IMR-90 (cell line): ENCODE measurements at regions not wholly inside any gene's neighbourhood (a gene's known extent, or its start where the extent isn't known, plus 50 kb on each side); places are given as distances from the start of the nearest gene placed in this dataset.
"Not testable (repeated sequence)": the region's sequence is repeated elsewhere in the genome, so short reads cannot be mapped to it uniquely, and the experiment has no call there.

Experiments used
- ATAC-seq: fragments of 200-7000 bp; cut with Tn5 transposase; 2 replicates; pipeline ENCODE4 v1.9.1; 2020; ENCODE audit warnings: low read depth, mild to moderate bottlenecking, moderate library complexity
- BruUV-seq: library from RNA; stranded (reverse); fragments of 400-500 nt; replicated peaks from 2 replicates; lab custom pipeline; 2021; lab: Mats Ljungman, UMichigan
- CTCF ChIA-PET: fragments of 300-600 bp; formaldehyde crosslinking; extraction: SDS; loops from one replicate; lab custom pipeline; 2021; ENCODE audit warnings: antibody characterized with exemption; lab: Yijun Ruan, JAX
- POLR2A ChIA-PET: fragments of 300-600 bp; sonication (Branson Sonifier 250); formaldehyde crosslinking; loops from one replicate; lab custom pipeline; 2022; ENCODE audit warnings: antibody characterized with exemption; ENCODE audit not compliant: unreplicated experiment; lab: Charles Lee
- DNase-seq: peaks from one replicate; pipeline ENCODE4 v3.0.0; 2013
- H2AFZ ChIP-seq: replicated peaks from 2 replicates; pipeline ENCODE3; 2013; ENCODE audit warnings: low read length, mild to moderate bottlenecking; ENCODE audit not compliant: poor library complexity
- H2AK5ac ChIP-seq: 2 replicates; pipeline ENCODE4 v1.6.1; 2013; ENCODE audit warnings: low read depth, low read length, inconsistent platforms
- H2AK9ac ChIP-seq: replicated peaks from 2 replicates; pipeline ENCODE3; 2013; ENCODE audit warnings: mild to moderate bottlenecking, low read depth, low read length, moderate library complexity; ENCODE audit not compliant: poor library complexity
- H2BK120ac ChIP-seq: 2 replicates; pipeline ENCODE4 v1.6.1; 2013; ENCODE audit warnings: low read depth, low read length, inconsistent platforms
- H2BK15ac ChIP-seq: 3 replicates; pipeline ENCODE4 v1.6.1; 2013; ENCODE audit warnings: low read depth, low read length, inconsistent platforms
- H2BK20ac ChIP-seq: 2 replicates; pipeline ENCODE4 v1.6.1; 2013; ENCODE audit warnings: low read depth, mild to moderate bottlenecking, inconsistent platforms, low read length, moderate library complexity
- H2BK5ac ChIP-seq: 2 replicates; pipeline ENCODE4 v1.6.1; 2013; ENCODE audit warnings: mild to moderate bottlenecking, low read depth, low read length, inconsistent platforms; ENCODE audit not compliant: poor library complexity, severe bottlenecking
- H3K14ac ChIP-seq: replicated peaks from 2 replicates; pipeline ENCODE4 v1.6.1; 2013; ENCODE audit warnings: low read depth, low read length, inconsistent platforms
- H3K18ac ChIP-seq: 2 replicates; pipeline ENCODE4 v1.6.1; 2013; ENCODE audit warnings: low read depth, low read length, control low read depth
- H3K23ac ChIP-seq: 2 replicates; pipeline ENCODE4 v1.6.1; 2013; ENCODE audit warnings: low read depth, low read length, inconsistent platforms
- H3K27ac ChIP-seq: 2 replicates; pipeline ENCODE4 v1.5.1; 2013; ENCODE audit warnings: mild to moderate bottlenecking, control low read depth, low read length; ENCODE audit not compliant: insufficient read depth
- H3K27me3 ChIP-seq: 2 replicates; pipeline ENCODE4 v1.6.1; 2013; ENCODE audit warnings: low read length; ENCODE audit not compliant: control insufficient read depth, insufficient read depth
- H3K36me3 ChIP-seq: 2 replicates; pipeline ENCODE4 v1.6.1; 2013; ENCODE audit warnings: low read length, mixed read lengths; ENCODE audit not compliant: control insufficient read depth, insufficient read depth
- H3K4ac ChIP-seq: 2 replicates; pipeline ENCODE4 v1.6.1; 2013; ENCODE audit warnings: low read depth, low read length, inconsistent platforms
- H3K4me1 ChIP-seq: 2 replicates; pipeline ENCODE4 v1.6.1; 2013; ENCODE audit warnings: low read length, mixed read lengths; ENCODE audit not compliant: control insufficient read depth, insufficient read depth
- H3K4me2 ChIP-seq: 2 replicates; pipeline ENCODE4 v1.6.1; 2013; ENCODE audit warnings: low read depth, mild to moderate bottlenecking, control low read depth, low read length, moderate library complexity
- H3K4me3 ChIP-seq: 2 replicates; pipeline ENCODE4 v1.5.1; 2013; ENCODE audit warnings: low read depth, mild to moderate bottlenecking, control low read depth, low read length, moderate library complexity; ENCODE audit not compliant: insufficient read depth
- H3K56ac ChIP-seq: 2 replicates; pipeline ENCODE4 v1.6.1; 2013; ENCODE audit warnings: low read length, inconsistent platforms; ENCODE audit not compliant: insufficient read depth; ENCODE audit errors: extremely low read depth
- H3K79me1 ChIP-seq, 2 experiments: 2 replicates each; pipeline ENCODE4 v1.6.1; 2013; ENCODE audit warnings: low read length in 2 of 2, inconsistent platforms in 1 of 2, low read depth in 1 of 2
- H3K9ac ChIP-seq: 2 replicates; pipeline ENCODE4 v1.6.1; 2013; ENCODE audit warnings: low read depth, low read length, control low read depth
- H3K9me1 ChIP-seq: 2 replicates; pipeline ENCODE4 v1.6.1; 2013; ENCODE audit warnings: low read length, inconsistent platforms; ENCODE audit not compliant: insufficient read depth
- H3K9me3 ChIP-seq: 2 replicates; pipeline ENCODE4 v1.6.1; 2013; ENCODE audit warnings: low read length; ENCODE audit not compliant: control insufficient read depth, insufficient read depth
- H4K20me1 ChIP-seq: 2 replicates; pipeline ENCODE4 v1.6.1; 2013; ENCODE audit warnings: low read length, inconsistent platforms; ENCODE audit not compliant: insufficient read depth
- H4K5ac ChIP-seq: 2 replicates; pipeline ENCODE4 v1.6.1; 2013; ENCODE audit warnings: mild to moderate bottlenecking, low read depth, low read length, control low read depth
- H4K8ac ChIP-seq, 2 experiments: 2 replicates each; pipeline ENCODE4 v1.6.1; 2013; ENCODE audit warnings: low read depth in 2 of 2, low read length in 2 of 2, control low read depth in 1 of 2, inconsistent platforms in 1 of 2
- H4K91ac ChIP-seq: 2 replicates; pipeline ENCODE4 v1.6.1; 2013; ENCODE audit warnings: low read depth, low read length, inconsistent platforms; ENCODE audit not compliant: insufficient read depth
- WGBS, 2 experiments: methylation state at CpG; one replicate each; pipeline versions ENCODE4 v1.1.5 to v1.1.7; 2013; ENCODE audit warnings: missing lambda C conversion rate in 2 of 2; ENCODE audit not compliant: insufficient read length in 1 of 2; ENCODE audit errors: extremely low coverage in 2 of 2; 5-methylcytosine and 5-hydroxymethylcytosine counted together
- dilution Hi-C: fragments of 300-500 bp; cut with HindIII; formaldehyde crosslinking; loops from one replicate; pipeline ENCODE4 v1.14.3; 2018; ENCODE audit warnings: low sequenced_read_pairs; ENCODE audit not compliant: unreplicated experiment
- in situ Hi-C: fragments of 300-500 bp; cut with MboI; formaldehyde crosslinking; loops from 3 replicates; pipeline ENCODE4 v1.14.3; 2019; ENCODE audit warnings: low sequenced_read_pairs, inconsistent platforms, mixed read lengths
- intact Hi-C: fragments of 100-400 bp; cut with micrococcal nuclease; formaldehyde crosslinking; loops from 2 replicates; pipeline ENCODE4 v1.10.0; 2022

- H2AK5ac ChIP-seq, intact Hi-C loops, H3K9me1 ChIP-seq: not testable (repeated sequence)
Measured at GRCh38 chr12:111258081-111258480, 110.8 kb downstream of the PHETA1 start.

More at GRCh38 chr12:111258081-111258480, 110.8 kb downstream of the PHETA1 start:
- in situ Hi-C loops, H2BK15ac ChIP-seq, H3K4me3 ChIP-seq, H3K4me2 ChIP-seq, H3K36me3 ChIP-seq, H3K23ac ChIP-seq, H4K8ac ChIP-seq, H2AK9ac ChIP-seq, H2BK20ac ChIP-seq, dilution Hi-C loops, H3K27me3 ChIP-seq, H3K27ac ChIP-seq, H3K9ac ChIP-seq, H3K4ac ChIP-seq, CTCF ChIA-PET, POLR2A ChIA-PET, H4K91ac ChIP-seq, BruUV-seq, H2BK120ac ChIP-seq, H3K56ac ChIP-seq, H3K18ac ChIP-seq, H3K14ac ChIP-seq, H2BK5ac ChIP-seq, DNase-seq, H4K20me1 ChIP-seq, ATAC-seq, H4K5ac ChIP-seq, H3K79me1 ChIP-seq, H3K4me1 ChIP-seq, H3K9me3 ChIP-seq, H2AFZ ChIP-seq: not testable (repeated sequence)
- 76% methylated on average over 5 of the region's 10 CpGs; no CpG with 5 or more reads in 1 of the 2 experiments for WGBS, 2 experiments
